ENCODE measurements at regions not wholly inside any gene's neighbourhood (a gene's known extent, or its start where the extent isn't known, plus 50 kb on each side); places are given as distances from the start of the nearest gene placed in this dataset.
A peak's percentile ranks its signal among the peaks of the same experiment; 100 is the strongest.

GRCh38 chr1:109821831-109822745 lies 58.4 kb upstream of the EPS8L3 start:
- Histone ChIP-seq H3K27ac (peak overlapping the region; percentile 92), H3K36me3 (no peaks in the 10 kb centered on the region), H3K9me3 (no peaks in the 10 kb centered on the region), H3K4me1 (ENCODE audit: control insufficient read depth in 1 of 2, insufficient read depth in 1 of 2, low read depth in 1 of 2, low read length in 1 of 2) (peaks cover 100% of the 10 kb centered on the region in 2 experiments), H3K27me3 (no peaks in the 10 kb centered on the region), H3K4me3 (ENCODE audit: low read depth in 1 of 2, low read length in 1 of 2) (peak overlapping the region in 1 of 2 experiments; percentile 38)
- TF ChIP-seq, protein P1, sequence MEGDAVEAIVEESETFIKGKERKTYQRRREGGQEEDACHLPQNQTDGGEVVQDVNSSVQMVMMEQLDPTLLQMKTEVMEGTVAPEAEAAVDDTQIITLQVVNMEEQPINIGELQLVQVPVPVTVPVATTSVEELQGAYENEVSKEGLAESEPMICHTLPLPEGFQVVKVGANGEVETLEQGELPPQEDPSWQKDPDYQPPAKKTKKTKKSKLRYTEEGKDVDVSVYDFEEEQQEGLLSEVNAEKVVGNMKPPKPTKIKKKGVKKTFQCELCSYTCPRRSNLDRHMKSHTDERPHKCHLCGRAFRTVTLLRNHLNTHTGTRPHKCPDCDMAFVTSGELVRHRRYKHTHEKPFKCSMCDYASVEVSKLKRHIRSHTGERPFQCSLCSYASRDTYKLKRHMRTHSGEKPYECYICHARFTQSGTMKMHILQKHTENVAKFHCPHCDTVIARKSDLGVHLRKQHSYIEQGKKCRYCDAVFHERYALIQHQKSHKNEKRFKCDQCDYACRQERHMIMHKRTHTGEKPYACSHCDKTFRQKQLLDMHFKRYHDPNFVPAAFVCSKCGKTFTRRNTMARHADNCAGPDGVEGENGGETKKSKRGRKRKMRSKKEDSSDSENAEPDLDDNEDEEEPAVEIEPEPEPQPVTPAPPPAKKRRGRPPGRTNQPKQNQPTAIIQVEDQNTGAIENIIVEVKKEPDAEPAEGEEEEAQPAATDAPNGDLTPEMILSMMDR (IDR thresholded peaks at IDR 0.05): no peak

DNA sequence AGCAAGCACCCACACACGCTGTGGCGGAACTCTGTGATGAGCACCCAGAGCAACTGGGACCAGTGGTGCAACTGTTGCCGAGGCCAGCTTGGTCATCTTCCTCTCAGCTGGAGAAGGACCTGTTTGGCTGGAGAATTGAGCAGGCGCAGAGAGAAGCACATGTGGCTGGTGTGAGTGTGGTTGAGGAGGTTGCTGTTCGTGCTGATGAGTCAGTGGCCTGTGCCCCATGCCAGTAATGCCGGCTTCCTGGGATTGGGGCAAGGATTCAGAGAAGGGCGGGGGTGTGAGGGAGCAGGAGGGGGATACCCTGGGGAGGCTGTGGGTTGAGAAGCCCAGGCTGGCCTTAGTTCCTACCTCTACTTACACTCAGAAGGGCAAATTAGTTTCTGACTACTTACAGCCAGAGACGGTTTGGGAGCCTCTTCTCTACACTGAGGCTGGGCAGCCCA lies 57.5 kb upstream of the EPS8L3 start:
- peaks cover 100% of the 10 kb centered on the region in 2 experiments for H3K4me1 ChIP-seq (ENCODE audit: control insufficient read depth in 1 of 2, insufficient read depth in 1 of 2, low read depth in 1 of 2, low read length in 1 of 2)
- H3K27me3 ChIP-seq: no peaks in the 10 kb centered on the region
- H3K9me3 ChIP-seq: no peaks in the 10 kb centered on the region
- peak overlapping the region; percentile 92 for H3K27ac ChIP-seq
- TF ChIP-seq, protein P1 (IDR thresholded peaks at IDR 0.05): no peak
- H3K36me3 ChIP-seq: no peaks in the 10 kb centered on the region
- H3K4me3 ChIP-seq (ENCODE audit: low read depth in 1 of 2, low read length in 1 of 2): peak overlapping the region in 1 of 2 experiments; percentile 38

DNA sequence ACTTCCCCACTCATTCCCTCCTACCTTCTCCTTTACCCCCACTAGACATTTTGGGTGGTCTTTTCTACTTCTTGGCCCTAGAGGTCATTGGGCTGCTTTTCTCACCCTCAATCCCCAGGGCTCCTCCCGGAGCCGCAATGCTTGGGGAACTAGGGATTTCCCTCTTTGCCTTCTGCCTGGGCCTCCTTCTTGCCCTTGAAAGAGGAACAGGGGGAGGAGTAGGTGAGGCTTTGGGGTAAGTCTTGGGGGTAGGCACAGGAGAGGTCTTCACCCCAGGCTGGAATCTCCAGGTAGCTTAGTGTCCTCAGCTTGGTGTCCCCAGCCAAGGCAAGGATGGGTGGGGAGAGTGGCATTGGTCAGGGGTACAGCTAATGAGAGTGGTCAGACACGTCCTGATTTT lies 56.2 kb upstream of the EPS8L3 start:
- Histone ChIP-seq H3K4me1 (ENCODE audit: control insufficient read depth in 1 of 2, insufficient read depth in 1 of 2, low read depth in 1 of 2, low read length in 1 of 2) (peaks cover 100% of the 10 kb centered on the region in 2 experiments), H3K9me3 (no peaks in the 10 kb centered on the region), H3K27me3 (no peaks in the 10 kb centered on the region), H3K4me3 (ENCODE audit: low read depth in 1 of 2, low read length in 1 of 2) (no peak overlapping the region), H3K36me3 (no peaks in the 10 kb centered on the region), H3K27ac (peak overlapping the region; percentile 92)
- TF ChIP-seq, protein P1 (IDR thresholded peaks at IDR 0.05): no peak

DNA sequence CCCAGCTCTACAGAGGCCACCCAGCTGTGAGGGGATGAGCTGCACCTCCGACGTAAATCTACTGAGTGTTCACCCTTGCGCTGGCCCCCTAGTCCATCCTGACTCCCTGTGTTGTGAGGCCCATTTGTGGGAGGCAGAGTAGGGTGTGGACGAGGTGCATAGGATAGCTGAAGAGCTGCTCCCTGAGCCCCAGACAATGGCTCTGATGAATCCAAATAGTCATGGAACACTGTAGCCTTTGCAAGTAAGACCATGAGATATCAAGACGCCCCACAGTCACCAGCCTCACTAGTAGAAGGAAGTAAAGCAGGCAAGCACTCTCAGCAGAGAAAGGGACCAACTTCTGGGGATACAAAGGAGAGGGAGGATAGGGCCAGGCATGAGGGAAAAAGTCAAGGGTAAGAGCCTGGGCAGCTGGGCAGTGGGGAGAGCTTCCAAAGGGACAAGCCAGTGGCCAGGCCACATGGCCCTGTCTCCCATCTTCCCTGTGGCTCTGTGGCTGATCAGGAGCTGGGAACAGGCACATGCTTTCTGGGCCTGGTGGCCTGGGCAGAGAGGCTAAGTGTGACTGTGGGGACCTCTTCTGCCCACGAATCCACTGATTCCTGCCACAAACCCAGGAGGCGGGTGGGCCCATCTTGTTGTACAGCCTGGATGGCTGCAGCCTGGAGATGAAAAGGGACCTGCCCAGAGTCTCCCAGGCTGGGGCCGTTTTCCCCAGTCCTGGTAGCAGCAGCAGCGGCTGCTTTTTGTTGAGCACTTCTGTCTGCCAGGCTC lies 55.5 kb upstream of the EPS8L3 start:
- H3K36me3 ChIP-seq: no peaks in the 10 kb centered on the region
- H3K9me3 ChIP-seq: no peaks in the 10 kb centered on the region
- H3K27me3 ChIP-seq: no peaks in the 10 kb centered on the region
- peak overlapping the region; percentile 92 for H3K27ac ChIP-seq
- H3K4me3 ChIP-seq (ENCODE audit: low read depth in 1 of 2, low read length in 1 of 2): no peak overlapping the region
- peaks cover 100% of the 10 kb centered on the region in 2 experiments for H3K4me1 ChIP-seq (ENCODE audit: control insufficient read depth in 1 of 2, insufficient read depth in 1 of 2, low read depth in 1 of 2, low read length in 1 of 2)
- TF ChIP-seq, protein P1 (IDR thresholded peaks at IDR 0.05): no peak

- Histone ChIP-seq H3K9me3 (no peaks in the 10 kb centered on the region), H3K27ac (peak overlapping the region; percentile 92), H3K36me3 (no peaks in the 10 kb centered on the region), H3K27me3 (no peaks in the 10 kb centered on the region), H3K4me3 (ENCODE audit: low read depth in 1 of 2, low read length in 1 of 2) (no peak overlapping the region), H3K4me1 (ENCODE audit: control insufficient read depth in 1 of 2, insufficient read depth in 1 of 2, low read depth in 1 of 2, low read length in 1 of 2) (peaks cover 100% of the 10 kb centered on the region in 2 experiments)
- TF ChIP-seq, protein P1 (IDR thresholded peaks at IDR 0.05): no peak
These were observed 54.7 kb upstream of the EPS8L3 start for GRCh38 chr1:109818271-109818987.

All from neutrophil (primary cell).